ENCODE measurements at regions not wholly inside any gene's neighbourhood (a gene's known extent, or its start where the extent isn't known, plus 50 kb on each side); places are given as distances from the start of the nearest gene placed in this dataset.

GRCh38 chr3:11903047-11903446, 56.4 kb upstream of the TAMM41 start:
- CTCF ChIA-PET: no interaction called here
- FAIRE-seq (no peak), DNase-seq (ENCODE audit: low read depth in 1 of 2, low spot score in 1 of 2) (no peak), ATAC-seq (no peak)
- Histone ChIP-seq H3K4me2 (no peak overlapping the region), H3K9me3 (peaks cover 12% of the 10 kb centered on the region; the same call in 2 of the 3 replicates), H3K4me1 (no peaks in the 10 kb centered on the region), H3K27ac (no peak overlapping the region), H3K4me3 (no peak overlapping the region)
- POLR2A ChIA-PET: no interaction called here
- TF ChIP-seq NFE2L2 (conservative IDR thresholded peaks at IDR 0.05; ENCODE audit: low read length) (no peak), HMGXB4 (CRISPR knock-in tag; IDR thresholded peaks at IDR 0.05; ENCODE audit: borderline replicate concordance) (no peak), ZC3H11A (IDR thresholded peaks at IDR 0.05) (no peak), HES2 (IDR thresholded peaks at IDR 0.05) (no peak), HDAC2 (IDR thresholded peaks at IDR 0.05) (no peak), JUNB (IDR thresholded peaks at IDR 0.05) (no peak), POLR2AphosphoS2 (conservative IDR thresholded peaks at IDR 0.05; ENCODE audit: low read length) (no peak), CHD2 (IDR thresholded peaks at IDR 0.05; ENCODE audit: low read length, partially characterized antibody) (no peak), RNF2 (IDR thresholded peaks at IDR 0.05; ENCODE audit: borderline replicate concordance, low read depth) (no peak)
- 35% methylated on average over 12 of the region's 12 CpGs for WGBS (ENCODE audit: missing lambda C conversion rate)

- Histone ChIP-seq H3K27ac (no peak overlapping the region), H3K4me1 (no peaks in the 10 kb centered on the region), H3K9me3 (peaks cover 12% of the 10 kb centered on the region; the same call in 2 of the 3 replicates), H3K4me3 (no peak overlapping the region), H3K4me2 (no peak overlapping the region)
- ChIA-PET POLR2A (no interaction called here), CTCF (interaction anchor here (1.1 kb wide), 1 partner anchor 16 kb away, joined by 3 read pairs; no protein-coding TSS in a partner anchor)
- DNase-seq (ENCODE audit: low read depth in 1 of 2, low spot score in 1 of 2) (no peak), FAIRE-seq (no peak), ATAC-seq (no peak)
- TF ChIP-seq MAX (IDR thresholded peaks at IDR 0.05) (no peak), HEYL (CRISPR knock-in tag; IDR thresholded peaks at IDR 0.05) (no peak), SMC3 (IDR thresholded peaks at IDR 0.05) (no peak), EHF (CRISPR knock-in tag; IDR thresholded peaks at IDR 0.05) (no peak), NPAS2 (CRISPR knock-in tag; IDR thresholded peaks at IDR 0.05; ENCODE audit: borderline replicate concordance) (no peak), RAD21 (conservative IDR thresholded peaks at IDR 0.05 in 1 of 2, IDR thresholded peaks at IDR 0.05 in 1 of 2) (no peak), HMGXB4 (CRISPR knock-in tag; IDR thresholded peaks at IDR 0.05; ENCODE audit: borderline replicate concordance) (no peak), ESRRA (IDR thresholded peaks at IDR 0.05; ENCODE audit: borderline replicate concordance, low read length) (no peak), RCOR1 (IDR thresholded peaks at IDR 0.05; ENCODE audit: low read depth, low read length) (no peak), NFE2L2 (conservative IDR thresholded peaks at IDR 0.05; ENCODE audit: low read length) (no peak), ZNF302 (CRISPR knock-in tag; IDR thresholded peaks at IDR 0.05) (no peak), HOXB13 (CRISPR knock-in tag; IDR thresholded peaks at IDR 0.05; ENCODE audit: low read depth) (no peak), PBX3 (IDR thresholded peaks at IDR 0.05) (no peak), KDM5A (IDR thresholded peaks at IDR 0.05) (no peak), CBX2 (IDR thresholded peaks at IDR 0.05; ENCODE audit: borderline replicate concordance, low read depth) (no peak), BHLHE40 (IDR thresholded peaks at IDR 0.05; ENCODE audit: low read depth, low read length) (no peak), CTCF (IDR thresholded peaks at IDR 0.05) (no peak), RARB (CRISPR knock-in tag; IDR thresholded peaks at IDR 0.05) (no peak), SREBF2 (IDR thresholded peaks at IDR 0.05) (no peak)
- WGBS (ENCODE audit: missing lambda C conversion rate): 10% methylated on average over 6 of the region's 6 CpGs
Measured at GRCh38 chr3:11903447-11903846, 56.8 kb upstream of the TAMM41 start.
